ENCODE measurements at regions not wholly inside any gene's neighbourhood (a gene's known extent, or its start where the extent isn't known, plus 50 kb on each side); places are given as distances from the start of the nearest gene placed in this dataset.

DNA sequence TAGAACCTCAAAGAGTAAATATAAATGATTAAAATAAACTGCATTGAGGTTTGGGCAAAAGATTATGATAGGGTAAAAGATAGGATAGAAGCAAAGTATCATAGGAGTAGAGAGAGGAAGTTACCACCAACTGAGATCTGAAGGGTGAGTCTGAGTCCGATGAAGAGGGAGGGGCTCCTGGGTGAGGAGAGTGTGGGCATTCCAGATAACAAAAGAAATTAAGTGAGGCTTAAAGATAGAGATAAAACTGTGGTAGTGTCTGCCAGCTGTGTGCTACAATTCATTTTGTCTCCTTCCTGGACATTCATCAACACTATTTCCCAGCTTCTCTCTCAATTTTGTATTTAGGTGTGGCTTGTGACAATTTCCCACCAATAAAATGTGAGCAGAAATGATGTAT lies 343.0 kb upstream of the PLSCR5 start:
- DNase-seq (ENCODE audit: low read depth), result no peak
- TF ChIP-seq CTCF (IDR thresholded peaks at IDR 0.05; ENCODE audit: control insufficient read depth, insufficient read depth, low read depth, low read length, missing control alignments), result no peak
- H3K4me3 ChIP-seq (ENCODE audit: control insufficient read depth, low read depth, low read length), result no peak overlapping the region

GRCh38 chr3:146929696-146930095 lies 324.6 kb upstream of the PLSCR5 start:
- no peak for TF ChIP-seq CTCF (IDR thresholded peaks at IDR 0.05; ENCODE audit: control insufficient read depth, insufficient read depth, low read depth, low read length, missing control alignments)
- no peak for DNase-seq (ENCODE audit: low read depth)
- no peak overlapping the region for H3K4me3 ChIP-seq (ENCODE audit: control insufficient read depth, low read depth, low read length)

DNA sequence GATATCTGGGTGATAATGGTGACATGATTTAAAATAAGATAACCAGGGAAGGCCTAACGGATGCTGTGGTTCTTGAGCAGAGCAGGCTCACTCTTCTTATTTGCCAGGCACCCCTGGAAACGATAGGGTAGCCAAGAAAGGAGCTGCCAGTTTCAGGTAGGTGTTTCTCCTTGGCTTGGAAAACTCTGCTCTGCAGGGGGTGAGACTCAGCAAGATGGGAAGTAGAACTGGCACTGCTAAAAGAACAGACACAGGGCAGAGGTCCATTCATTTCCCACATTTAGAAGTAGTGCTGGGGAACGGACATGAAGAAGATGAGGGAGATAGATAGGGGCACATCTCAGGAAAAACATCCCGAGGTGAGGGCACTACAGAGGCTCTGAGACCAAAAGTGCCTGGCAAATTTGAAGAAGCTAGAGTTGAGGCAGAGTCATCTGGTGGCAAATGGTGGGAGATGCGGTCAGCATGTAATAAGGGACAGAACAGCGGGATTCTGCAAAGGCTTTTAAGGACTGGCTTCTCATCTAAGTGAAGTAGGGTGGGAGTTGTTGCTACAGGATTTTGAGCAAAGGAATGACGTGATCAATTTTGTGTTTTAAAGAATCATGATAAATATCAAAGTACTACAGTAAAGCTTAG lies 323.4 kb upstream of the PLSCR5 start:
- DNase-seq (ENCODE audit: low read depth), result no peak

DNA sequence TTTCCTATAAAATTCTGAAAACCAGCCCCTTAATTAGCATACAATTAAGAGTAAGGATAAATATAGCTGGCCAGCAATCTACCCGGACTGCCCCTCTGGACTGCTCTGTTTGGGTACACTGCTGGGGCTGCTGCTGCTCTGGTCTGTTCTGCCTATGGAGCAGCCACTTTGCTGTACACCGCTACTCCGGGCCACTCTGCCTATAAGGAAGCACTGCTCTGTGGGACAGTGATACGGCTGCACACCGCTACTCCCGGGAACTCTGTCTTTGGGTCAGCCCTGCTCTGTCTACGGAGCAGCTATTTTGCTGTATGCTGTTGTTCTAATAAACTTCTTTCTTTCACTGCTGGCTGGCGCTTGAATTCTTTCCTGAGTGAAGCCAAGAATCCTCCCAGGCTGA lies 316.5 kb upstream of the PLSCR5 start:
- no peak overlapping the region for H3K4me3 ChIP-seq (ENCODE audit: control insufficient read depth, low read depth, low read length)
- no peak for TF ChIP-seq CTCF (IDR thresholded peaks at IDR 0.05; ENCODE audit: control insufficient read depth, insufficient read depth, low read depth, low read length, missing control alignments)
- DNase-seq (ENCODE audit: low read depth), result no peak

More for the DNA sequence above, 323.4 kb upstream of the PLSCR5 start:
- TF ChIP-seq CTCF (IDR thresholded peaks at IDR 0.05; ENCODE audit: control insufficient read depth, insufficient read depth, low read depth, low read length, missing control alignments), result no peak
- no peak overlapping the region for H3K4me3 ChIP-seq (ENCODE audit: control insufficient read depth, low read depth, low read length)

- no peak for DNase-seq (ENCODE audit: low read depth)
- TF ChIP-seq CTCF (IDR thresholded peaks at IDR 0.05; ENCODE audit: control insufficient read depth, insufficient read depth, low read depth, low read length, missing control alignments), result no peak
- no peak overlapping the region for H3K4me3 ChIP-seq (ENCODE audit: control insufficient read depth, low read depth, low read length)
Observed at GRCh38 chr3:146914409-146914808, 309.3 kb upstream of the PLSCR5 start.

DNA sequence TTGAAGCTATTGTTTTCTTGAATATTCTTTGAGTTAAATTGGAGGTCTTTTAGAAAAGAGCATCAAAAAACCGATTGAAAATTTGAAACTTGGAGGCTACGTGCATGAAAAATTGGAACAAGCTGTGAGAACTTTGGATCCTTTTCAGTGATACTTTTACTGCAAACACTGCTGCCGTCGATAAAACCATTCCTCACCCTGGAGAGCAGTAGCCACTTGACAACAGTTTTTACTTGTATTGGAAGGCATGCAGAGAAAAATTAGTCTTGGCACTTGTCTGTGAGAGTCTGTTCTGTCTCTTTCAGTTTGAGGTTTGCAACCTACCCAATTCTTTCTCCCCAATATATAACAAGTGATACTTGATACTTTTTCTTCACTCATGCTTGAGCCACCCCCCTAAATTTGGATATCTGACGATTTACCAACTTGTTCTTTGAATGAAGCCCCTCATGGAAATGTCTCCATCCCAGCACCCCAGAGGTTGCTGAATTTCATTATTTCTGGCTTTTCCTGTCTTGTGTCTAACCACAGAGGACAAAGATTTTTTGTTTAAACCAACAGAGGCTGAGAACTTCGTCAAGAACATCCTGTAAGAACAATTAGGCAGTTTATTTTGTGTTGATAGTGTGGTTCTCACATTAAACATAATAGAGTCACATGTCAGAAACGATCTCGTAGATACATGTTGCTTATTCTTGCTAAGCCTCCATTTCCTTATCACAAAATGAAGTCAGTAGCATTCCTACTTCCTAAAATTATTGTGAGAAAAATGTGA lies 307.3 kb upstream of the PLSCR5 start:
- TF ChIP-seq CTCF (IDR thresholded peaks at IDR 0.05; ENCODE audit: control insufficient read depth, insufficient read depth, low read depth, low read length, missing control alignments), result no peak
- no peak for DNase-seq (ENCODE audit: low read depth)
- no peak overlapping the region for H3K4me3 ChIP-seq (ENCODE audit: control insufficient read depth, low read depth, low read length)
